IPS-15b (cell line): ENCODE measurements at regions not wholly inside any gene's neighbourhood (a gene's known extent, or its start where the extent isn't known, plus 50 kb on each side); places are given as distances from the start of the nearest gene placed in this dataset.
"Not testable (repeated sequence)": the region's sequence is repeated elsewhere in the genome, so short reads cannot be mapped to it uniquely, and the experiment has no call there.

Experiments used
- H3K27me3 ChIP-seq: one replicate; pipeline ENCODE4 v1.6.1; 2013; ENCODE audit warnings: low read length; ENCODE audit not compliant: control insufficient read depth, insufficient read depth
- H3K36me3 ChIP-seq: one replicate; pipeline ENCODE4 v1.6.1; 2013; ENCODE audit warnings: low read length; ENCODE audit not compliant: control insufficient read depth, insufficient read depth
- H3K4me1 ChIP-seq: one replicate; pipeline ENCODE4 v1.6.1; 2013; ENCODE audit warnings: mild to moderate bottlenecking, low read length; ENCODE audit not compliant: control insufficient read depth, insufficient read depth
- H3K4me3 ChIP-seq: one replicate; pipeline ENCODE4 v1.5.1; 2013; ENCODE audit warnings: low read depth, low read length
- H3K9ac ChIP-seq: one replicate; pipeline ENCODE4 v1.6.1; 2013; ENCODE audit warnings: low read depth, mild to moderate bottlenecking, low read length
- H3K9me3 ChIP-seq: one replicate; pipeline ENCODE4 v1.6.1; 2013; ENCODE audit warnings: mild to moderate bottlenecking, low read length; ENCODE audit not compliant: control insufficient read depth, insufficient read depth

DNA sequence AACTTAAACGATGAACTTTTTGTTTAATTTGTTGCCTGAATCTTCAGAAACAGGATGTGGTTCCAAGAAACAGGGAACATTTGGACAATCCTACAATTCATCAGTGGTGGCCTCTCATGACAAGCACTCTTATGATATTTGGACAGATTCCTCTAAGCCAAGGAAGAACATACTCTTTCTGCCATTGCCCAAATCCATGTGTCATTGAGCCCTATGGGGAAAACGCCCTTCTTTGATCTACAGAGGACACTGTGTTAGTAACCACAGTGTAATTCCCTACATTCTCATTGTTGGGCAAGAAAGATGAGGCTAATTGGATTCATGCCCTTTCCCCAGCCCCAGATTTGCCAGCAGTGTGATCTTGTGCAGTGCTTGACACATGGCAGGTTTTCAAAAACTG, 167.7 kb upstream of the PTCH1 start:
- H3K36me3 ChIP-seq = no peaks in the 10 kb centered on the region
- H3K27me3 ChIP-seq = no peaks in the 10 kb centered on the region
- no peak overlapping the region for H3K9ac ChIP-seq
- no peak overlapping the region for H3K4me3 ChIP-seq
- H3K9me3 ChIP-seq = no peaks in the 10 kb centered on the region
- no peaks in the 10 kb centered on the region for H3K4me1 ChIP-seq

DNA sequence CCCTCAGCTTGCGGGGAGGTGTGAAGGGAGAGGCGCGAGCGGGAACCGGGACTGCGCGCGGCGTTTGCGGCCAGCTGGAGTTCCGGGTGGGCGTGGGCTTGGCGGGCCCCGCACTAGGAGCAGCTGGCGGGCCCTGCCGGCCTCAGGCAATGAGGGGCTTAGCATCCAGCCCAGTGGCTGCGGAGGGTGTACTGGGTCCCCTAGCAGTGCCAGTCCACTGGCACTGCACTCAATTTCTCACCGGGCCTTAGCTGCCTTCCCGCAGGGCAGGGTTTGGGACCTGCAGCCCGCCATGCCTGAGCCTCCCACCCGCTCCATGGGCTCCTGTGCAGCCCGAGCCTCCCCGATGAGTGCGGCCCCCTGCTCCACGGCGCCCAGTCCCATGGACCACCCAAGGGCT, 163.5 kb upstream of the PTCH1 start:
- not testable (repeated sequence) for H3K4me3 ChIP-seq, H3K4me1 ChIP-seq, H3K9me3 ChIP-seq, H3K27me3 ChIP-seq, H3K9ac ChIP-seq, H3K36me3 ChIP-seq

DNA sequence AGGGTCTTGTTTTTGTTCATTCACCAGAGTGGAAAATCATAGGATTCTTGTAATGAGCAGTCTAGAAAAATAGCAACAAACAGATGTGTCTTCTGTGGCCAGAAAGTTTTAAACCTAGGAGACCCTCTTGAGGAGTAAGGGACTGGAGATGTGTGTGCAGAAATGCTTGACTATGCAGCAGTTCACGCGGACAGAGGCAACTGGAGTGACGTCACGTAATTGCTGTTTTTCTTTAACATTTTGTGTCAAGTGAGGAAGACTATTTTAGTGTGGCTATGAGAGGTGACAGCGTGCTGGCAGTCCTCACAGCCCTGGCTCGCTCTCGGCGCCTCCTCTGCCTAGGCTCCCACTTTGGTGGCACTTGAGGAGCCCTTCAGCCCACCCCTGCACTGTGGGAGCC, 163.1 kb upstream of the PTCH1 start:
- H3K4me3 ChIP-seq = no peak overlapping the region
- H3K9ac ChIP-seq = no peak overlapping the region
- no peaks in the 10 kb centered on the region for H3K9me3 ChIP-seq
- H3K36me3 ChIP-seq = no peaks in the 10 kb centered on the region
- no peaks in the 10 kb centered on the region for H3K4me1 ChIP-seq
- H3K27me3 ChIP-seq = no peaks in the 10 kb centered on the region

DNA sequence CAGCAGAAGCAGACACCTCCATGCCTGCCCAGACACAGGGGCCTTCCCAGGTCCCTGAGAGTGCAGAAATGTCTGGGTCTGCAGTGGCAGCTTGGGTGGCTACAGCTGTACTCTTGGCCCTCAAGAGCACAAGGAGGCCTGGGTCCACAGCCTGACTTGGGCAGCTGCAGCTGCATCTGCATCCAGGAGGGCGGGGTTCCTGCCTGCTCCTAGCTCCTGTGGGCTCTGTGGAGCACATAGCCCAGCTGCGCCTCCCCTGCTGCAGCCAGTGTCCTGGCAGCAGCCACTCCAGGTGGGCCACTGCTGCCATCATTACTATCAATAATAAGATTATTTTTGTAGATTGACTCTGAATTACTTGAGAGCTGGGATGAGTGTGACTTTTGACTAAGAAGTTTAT, 162.0 kb upstream of the PTCH1 start:
- Histone ChIP-seq H3K27me3 (no peaks in the 10 kb centered on the region), H3K9me3 (no peaks in the 10 kb centered on the region), H3K9ac (no peak overlapping the region), H3K36me3 (no peaks in the 10 kb centered on the region), H3K4me3 (no peak overlapping the region), H3K4me1 (no peaks in the 10 kb centered on the region)

DNA sequence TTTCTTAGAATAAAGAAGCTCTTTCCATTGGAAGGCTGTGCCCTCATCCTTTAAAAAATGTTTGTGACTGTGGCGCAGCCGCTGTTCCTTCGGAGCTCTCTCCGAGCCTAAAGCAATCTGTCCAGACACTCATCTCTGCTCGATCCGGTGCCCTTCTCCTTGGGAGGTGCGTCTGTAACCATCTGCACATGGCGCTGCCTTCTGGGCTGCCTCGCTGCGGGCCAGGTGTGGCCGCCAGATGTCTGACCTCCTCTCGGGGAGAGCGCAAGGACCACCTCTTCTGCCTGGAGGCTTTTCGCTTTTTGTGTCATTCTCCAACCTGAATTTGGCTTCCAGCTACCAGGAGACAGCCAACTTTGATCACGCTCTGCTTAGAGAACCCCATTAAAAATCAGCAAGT, 153.4 kb upstream of the PTCH1 start:
- Histone ChIP-seq H3K9me3 (no peaks in the 10 kb centered on the region), H3K36me3 (no peaks in the 10 kb centered on the region), H3K4me1 (peaks cover 5% of the 10 kb centered on the region), H3K27me3 (no peaks in the 10 kb centered on the region), H3K9ac (no peak overlapping the region), H3K4me3 (no peak overlapping the region)

DNA sequence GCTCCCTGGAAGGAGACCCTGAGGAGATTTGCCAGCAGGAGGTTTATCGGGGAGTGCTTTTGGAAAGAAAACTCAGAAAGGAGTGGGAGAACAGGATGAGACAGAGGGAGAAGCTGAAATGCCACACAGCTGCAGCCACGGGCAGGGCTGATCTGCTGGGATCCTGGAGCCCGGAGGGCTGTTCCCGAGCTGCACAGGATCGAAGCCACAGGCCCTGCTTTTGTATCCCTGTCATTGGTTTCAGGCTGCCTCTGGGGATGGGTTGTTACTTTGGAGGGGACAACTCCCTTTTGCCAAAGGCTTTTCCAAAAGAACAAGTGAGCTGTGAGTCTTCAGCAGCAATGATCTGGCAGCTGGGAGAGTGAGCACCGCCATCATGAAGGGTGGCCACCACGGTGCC, 152.5 kb upstream of the PTCH1 start:
- H3K4me3 ChIP-seq = no peak overlapping the region

DNA sequence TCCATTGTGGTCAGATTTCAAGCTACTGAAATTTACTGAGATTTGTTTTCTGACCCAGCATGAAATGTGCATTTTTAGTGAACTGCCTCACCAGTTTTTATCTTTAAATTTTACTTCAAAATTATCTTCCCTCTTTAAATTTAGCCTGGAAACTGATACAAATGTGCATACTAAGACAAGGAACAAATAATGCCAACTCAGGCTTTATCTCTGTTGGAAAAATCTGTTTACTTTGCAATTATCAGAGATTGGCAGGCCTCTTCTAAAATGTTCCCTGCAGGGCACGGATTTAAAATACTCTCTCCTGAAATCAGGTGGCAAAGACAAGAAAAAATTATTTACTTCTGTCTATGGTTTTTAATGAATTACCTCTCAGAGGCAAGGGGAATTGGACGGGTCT, 151.0 kb upstream of the PTCH1 start:
- Histone ChIP-seq H3K4me3 (no peak overlapping the region), H3K27me3 (no peaks in the 10 kb centered on the region), H3K9me3 (no peaks in the 10 kb centered on the region), H3K4me1 (peaks cover 5% of the 10 kb centered on the region), H3K36me3 (no peaks in the 10 kb centered on the region), H3K9ac (no peak overlapping the region)

More for the DNA sequence above, 152.5 kb upstream of the PTCH1 start:
- Histone ChIP-seq H3K9ac (no peak overlapping the region), H3K9me3 (no peaks in the 10 kb centered on the region), H3K27me3 (no peaks in the 10 kb centered on the region), H3K36me3 (no peaks in the 10 kb centered on the region), H3K4me1 (peaks cover 5% of the 10 kb centered on the region)

DNA sequence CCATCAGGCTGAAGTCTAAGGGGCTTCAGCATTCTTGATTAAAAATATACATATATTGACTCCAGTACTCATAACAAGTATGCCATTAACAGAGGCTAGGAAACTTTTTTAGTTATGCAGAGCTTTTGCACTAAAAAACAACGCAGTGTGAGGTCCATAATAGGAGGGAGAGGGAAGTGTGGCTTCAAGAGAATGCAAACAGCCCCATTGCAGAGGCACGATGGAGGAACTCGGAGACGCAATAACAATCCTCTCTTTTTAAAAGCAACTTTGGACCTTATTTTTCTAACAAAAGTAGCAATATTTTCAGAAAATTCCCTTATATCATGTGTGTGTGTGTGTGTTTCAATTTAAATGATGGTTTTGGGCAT, 150.0 kb upstream of the PTCH1 start:
- no peaks in the 10 kb centered on the region for H3K36me3 ChIP-seq
- no peaks in the 10 kb centered on the region for H3K9me3 ChIP-seq
- no peak overlapping the region for H3K9ac ChIP-seq
- no peak overlapping the region for H3K4me3 ChIP-seq
- H3K27me3 ChIP-seq = no peaks in the 10 kb centered on the region
- H3K4me1 ChIP-seq = peaks cover 5% of the 10 kb centered on the region

DNA sequence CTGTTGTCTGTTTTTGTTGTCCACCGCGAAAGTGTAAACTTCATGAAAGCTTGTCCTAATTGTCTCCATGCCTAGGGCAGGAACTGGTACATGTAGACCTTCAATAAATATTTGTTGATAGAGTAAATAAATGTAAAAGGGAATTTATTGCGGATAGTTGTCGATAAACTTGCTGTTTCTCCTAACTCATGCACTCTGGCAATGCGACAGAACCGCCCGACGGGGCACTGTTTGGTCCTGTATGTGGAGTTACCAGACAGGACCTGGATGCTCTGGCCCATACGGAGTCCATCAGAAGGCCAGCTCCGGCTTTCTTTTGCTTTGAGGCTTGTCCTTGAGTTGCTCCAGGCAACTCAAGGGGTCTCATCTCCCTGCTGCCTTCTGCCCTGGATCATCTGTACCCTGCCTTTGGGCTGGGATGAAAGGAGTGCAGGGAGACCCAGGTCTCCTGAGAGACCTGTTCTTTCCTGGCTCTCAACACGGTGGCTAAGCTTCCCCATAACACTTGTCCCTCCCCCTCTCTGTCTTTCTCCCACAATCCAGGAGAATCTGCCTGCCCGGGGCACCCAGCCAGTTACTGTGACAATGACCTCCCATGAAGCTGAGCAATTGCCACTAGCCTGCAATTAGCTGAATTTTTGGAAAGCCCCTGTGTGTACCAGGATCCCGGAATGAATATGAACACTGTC, 149.5 kb upstream of the PTCH1 start:
- Histone ChIP-seq H3K9ac (no peak overlapping the region), H3K9me3 (no peaks in the 10 kb centered on the region), H3K4me3 (no peak overlapping the region), H3K4me1 (peaks cover 5% of the 10 kb centered on the region), H3K27me3 (no peaks in the 10 kb centered on the region), H3K36me3 (no peaks in the 10 kb centered on the region)

DNA sequence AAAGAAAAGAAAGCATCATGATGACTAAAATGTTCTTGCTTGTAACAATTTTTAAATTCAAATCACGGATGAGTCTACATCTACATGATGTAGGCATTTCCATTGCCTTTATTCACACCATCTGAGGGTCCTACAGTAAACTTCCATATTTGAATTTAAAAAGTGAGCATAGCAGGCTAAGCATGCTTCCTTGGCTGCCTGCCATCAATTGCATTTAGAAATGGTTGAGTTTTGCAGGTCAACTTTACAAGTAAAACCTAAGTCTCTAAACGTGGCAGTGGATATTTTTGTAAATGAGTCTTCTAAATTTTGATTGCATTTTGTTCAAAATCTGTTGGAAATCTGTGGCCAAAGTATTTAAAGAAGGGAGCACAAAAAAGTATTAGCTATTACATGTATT, 136.5 kb upstream of the PTCH1 start:
- H3K4me1 ChIP-seq = no peaks in the 10 kb centered on the region
- no peak overlapping the region for H3K9ac ChIP-seq
- H3K4me3 ChIP-seq = no peak overlapping the region
- H3K27me3 ChIP-seq = no peaks in the 10 kb centered on the region
- H3K9me3 ChIP-seq = no peaks in the 10 kb centered on the region
- H3K36me3 ChIP-seq = no peaks in the 10 kb centered on the region

DNA sequence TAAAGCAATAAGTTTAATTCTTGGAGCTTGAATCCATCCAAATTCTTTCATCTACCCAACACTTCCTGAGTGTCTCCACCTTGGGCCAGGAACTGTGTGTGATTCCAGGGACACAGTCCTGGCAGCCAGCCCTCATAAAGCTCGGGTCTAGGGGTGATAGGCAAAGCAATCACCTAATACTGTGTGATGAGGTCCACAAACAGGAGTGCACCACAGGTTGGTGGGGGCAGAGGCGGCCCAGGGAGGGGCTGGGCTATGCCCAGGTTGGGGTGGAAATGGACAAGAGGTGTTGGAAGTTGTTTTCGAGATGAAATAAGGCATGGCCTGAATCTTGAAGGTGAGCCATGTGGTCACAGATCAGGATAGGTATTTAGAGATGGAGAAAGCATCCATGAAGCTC, 133.9 kb upstream of the PTCH1 start:
- Histone ChIP-seq H3K9me3 (no peaks in the 10 kb centered on the region), H3K4me3 (no peak overlapping the region), H3K27me3 (no peaks in the 10 kb centered on the region), H3K36me3 (no peaks in the 10 kb centered on the region), H3K9ac (no peak overlapping the region), H3K4me1 (no peaks in the 10 kb centered on the region)

DNA sequence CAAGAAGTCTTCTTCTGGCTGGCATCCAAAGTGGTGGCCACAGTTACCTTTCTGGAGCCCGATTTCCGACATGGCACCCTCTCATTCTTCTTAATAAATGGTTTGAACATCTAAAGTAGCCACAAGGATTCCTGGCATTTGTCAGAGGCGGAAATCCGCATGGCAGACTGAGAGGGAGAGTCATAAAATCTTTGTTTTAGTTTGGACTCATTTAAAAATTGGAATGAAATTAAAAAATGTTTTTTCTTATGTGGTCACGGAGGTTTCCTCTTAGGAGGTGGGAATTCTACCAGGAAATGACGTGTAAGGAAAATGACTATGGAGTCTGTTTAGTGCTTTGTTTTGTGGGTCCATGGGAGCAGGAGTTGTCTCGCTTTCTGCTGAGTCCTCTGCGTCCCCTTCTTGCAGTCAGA, 133.0 kb upstream of the PTCH1 start:
- H3K27me3 ChIP-seq = no peaks in the 10 kb centered on the region
- H3K4me3 ChIP-seq = no peak overlapping the region
- no peaks in the 10 kb centered on the region for H3K9me3 ChIP-seq
- no peak overlapping the region for H3K9ac ChIP-seq
- H3K4me1 ChIP-seq = no peaks in the 10 kb centered on the region
- no peaks in the 10 kb centered on the region for H3K36me3 ChIP-seq
